PC-3 (cell line): ENCODE measurements at regions not wholly inside any gene's neighbourhood (a gene's known extent, or its start where the extent isn't known, plus 50 kb on each side); places are given as distances from the start of the nearest gene placed in this dataset.

ENCODE experiments used
- CTCF ChIP-seq: fragments of 300-600 bp; sonication (generic); conservative IDR thresholded peaks from 2 replicates; pipeline ENCODE4 v1.5.1; 2017; ENCODE audit warnings: antibody characterized with exemption, low read depth, mild to moderate bottlenecking, low read length
- EZH2 ChIP-seq: fragments of 300-600 bp; sonication (generic); IDR thresholded peaks from one replicate; pipeline ENCODE4 v1.6.1; 2017; ENCODE audit warnings: antibody characterized with exemption, mild to moderate bottlenecking, low read length; ENCODE audit not compliant: unreplicated experiment

- TF ChIP-seq CTCF, result no peak
- no peak for TF ChIP-seq EZH2
These were observed 68.9 kb upstream of the TLE1 start for GRCh38 chr9:81758123-81758797.
